Neural crest cell (in vitro differentiated cells): ENCODE measurements at regions not wholly inside any gene's neighbourhood (a gene's known extent, or its start where the extent isn't known, plus 50 kb on each side); places are given as distances from the start of the nearest gene placed in this dataset.
"Not testable (repeated sequence)": the region's sequence is repeated elsewhere in the genome, so short reads cannot be mapped to it uniquely, and the experiment has no call there.

Experiments
- DNase-seq: peaks from one replicate; pipeline ENCODE4 v3.0.0; 2021; ENCODE audit warnings: low read depth, mixed read lengths, low spot score
- H3K27ac Mint-ChIP-seq: one replicate; pipeline ENCODE4 v1.8.0; 2021; ENCODE audit warnings: mild to moderate bottlenecking, mixed read lengths; ENCODE audit not compliant: unreplicated experiment
- H3K27me3 Mint-ChIP-seq: 2 replicates; pipeline ENCODE4 v1.8.0; 2021; ENCODE audit warnings: low read depth, mild to moderate bottlenecking, mixed read lengths
- H3K36me3 Mint-ChIP-seq: 2 replicates; pipeline ENCODE4 v1.8.0; 2021; ENCODE audit warnings: low read depth, mild to moderate bottlenecking, mixed read lengths
- H3K4me1 Mint-ChIP-seq: 2 replicates; pipeline ENCODE4 v1.8.0; 2021; ENCODE audit warnings: mixed read lengths
- H3K4me3 Mint-ChIP-seq: one replicate; pipeline ENCODE4 v1.8.0; 2021; ENCODE audit warnings: mild to moderate bottlenecking, mixed read lengths
- H3K9me3 Mint-ChIP-seq: 2 replicates; pipeline ENCODE4 v1.8.0; 2021; ENCODE audit warnings: mixed read lengths
- CTCF ChIP-seq: fragments of 200-600 bp; sonication (generic); conservative IDR thresholded peaks from 2 replicates; pipeline ENCODE4 v1.5.0; 2021; ENCODE audit warnings: antibody characterized with exemption, mild to moderate bottlenecking

GRCh38 chr13:65353951-65354350, 1876.2 kb downstream of the PCDH9 start:
- Mint-ChIP-seq H3K27ac (no peak overlapping the region), H3K4me3 (no peak overlapping the region), H3K36me3 (no peaks in the 10 kb centered on the region), H3K4me1 (no peaks in the 10 kb centered on the region), H3K9me3 (peaks cover 10% of the 10 kb centered on the region), H3K27me3 (no peaks in the 10 kb centered on the region)
- no peak for DNase-seq
- no peak for TF ChIP-seq CTCF

- H3K27me3 Mint-ChIP-seq, DNase-seq, H3K27ac Mint-ChIP-seq, H3K36me3 Mint-ChIP-seq, H3K4me3 Mint-ChIP-seq, H3K4me1 Mint-ChIP-seq: not testable (repeated sequence)
- peaks cover 10% of the 10 kb centered on the region for H3K9me3 Mint-ChIP-seq
These were observed 1877.0 kb downstream of the PCDH9 start for GRCh38 chr13:65353150-65353549.

GRCh38 chr13:65347420-65348030, 1882.6 kb downstream of the PCDH9 start:
- Mint-ChIP-seq H3K4me3 (no peak overlapping the region), H3K4me1 (no peaks in the 10 kb centered on the region), H3K27ac (no peak overlapping the region), H3K27me3 (no peaks in the 10 kb centered on the region), H3K9me3 (peaks cover 6% of the 10 kb centered on the region), H3K36me3 (no peaks in the 10 kb centered on the region)
- no peak for TF ChIP-seq CTCF
- DNase-seq = no peak

- Mint-ChIP-seq H3K4me3 (no peak overlapping the region), H3K9me3 (peaks cover 3% of the 10 kb centered on the region), H3K36me3 (no peaks in the 10 kb centered on the region), H3K27me3 (no peaks in the 10 kb centered on the region), H3K4me1 (no peaks in the 10 kb centered on the region), H3K27ac (no peak overlapping the region)
- no peak for TF ChIP-seq CTCF
- DNase-seq = no peak
These were observed 1886.1 kb downstream of the PCDH9 start for GRCh38 chr13:65343898-65344663.

GRCh38 chr13:65342541-65343337, 1887.4 kb downstream of the PCDH9 start:
- Mint-ChIP-seq H3K9me3 (peaks cover 4% of the 10 kb centered on the region), H3K27me3 (no peaks in the 10 kb centered on the region), H3K27ac (no peak overlapping the region), H3K4me3 (no peak overlapping the region), H3K4me1 (no peaks in the 10 kb centered on the region), H3K36me3 (no peaks in the 10 kb centered on the region)
- TF ChIP-seq CTCF = no peak
- no peak for DNase-seq

GRCh38 chr13:65339241-65339640, 1890.9 kb downstream of the PCDH9 start:
- Mint-ChIP-seq H3K27ac (no peak overlapping the region), H3K27me3 (no peaks in the 10 kb centered on the region), H3K36me3 (no peaks in the 10 kb centered on the region), H3K9me3 (peaks cover 2% of the 10 kb centered on the region), H3K4me3 (no peak overlapping the region), H3K4me1 (no peaks in the 10 kb centered on the region)
- DNase-seq = no peak
- TF ChIP-seq CTCF = no peak
